PC-3 (cell line): ENCODE measurements at regions not wholly inside any gene's neighbourhood (a gene's known extent, or its start where the extent isn't known, plus 50 kb on each side); places are given as distances from the start of the nearest gene placed in this dataset.
"Not testable (repeated sequence)": the region's sequence is repeated elsewhere in the genome, so short reads cannot be mapped to it uniquely, and the experiment has no call there.

ENCODE experiments used
- ATAC-seq: fragments of 200-7000 bp; cut with Tn5 transposase; 2 replicates; pipeline ENCODE4 v1.9.1; 2020; ENCODE audit warnings: mild to moderate bottlenecking, moderate library complexity
- BruUV-seq: library from RNA; stranded (reverse); fragments of 400-500 nt; replicated peaks from 2 replicates; lab custom pipeline; 2021; lab: Mats Ljungman, UMichigan
- CTCF ChIA-PET: fragments of 300-600 bp; sonication (Branson Sonifier 250); formaldehyde crosslinking; loops from one replicate; lab custom pipeline; 2022; ENCODE audit warnings: antibody characterized with exemption; lab: Charles Lee
- POLR2A ChIA-PET: fragments of 300-600 bp; sonication (Branson Sonifier 250); formaldehyde crosslinking; loops from one replicate; lab custom pipeline; 2022; ENCODE audit warnings: antibody characterized with exemption; ENCODE audit not compliant: unreplicated experiment; lab: Charles Lee
- DNase-seq: peaks from one replicate; pipeline ENCODE4 v3.0.0-alpha.2; 2015
- H2AFZ ChIP-seq: fragments of 300-600 bp; sonication (generic); 2 replicates; pipeline ENCODE4 v1.6.0; 2016; ENCODE audit warnings: antibody characterized with exemption, low read length
- H3F3A ChIP-seq: fragments of 300-600 bp; sonication (generic); one replicate; pipeline ENCODE4 v1.6.0; 2017; ENCODE audit warnings: antibody characterized with exemption, low read length, control low read depth, mild to moderate bottlenecking; ENCODE audit not compliant: unreplicated experiment
- H3K27ac ChIP-seq: fragments of 300-600 bp; sonication (generic); 2 replicates; pipeline ENCODE4 v1.5.1; 2016; ENCODE audit warnings: mild to moderate bottlenecking, low read length
- H3K27me3 ChIP-seq: fragments of 300-600 bp; sonication (generic); 2 replicates; pipeline ENCODE4 v1.6.1; 2016; ENCODE audit warnings: low read length, mixed read lengths
- H3K36me3 ChIP-seq: fragments of 300-600 bp; sonication (generic); 2 replicates; pipeline ENCODE4 v1.6.1; 2016; ENCODE audit warnings: low read depth, mixed run types, low read length, mixed read lengths
- H3K4me1 ChIP-seq: fragments of 300-600 bp; sonication (generic); 2 replicates; pipeline ENCODE4 v1.5.1; 2016; ENCODE audit warnings: low read length; ENCODE audit not compliant: insufficient read depth
- H3K4me2 ChIP-seq: fragments of 300-600 bp; sonication (generic); 2 replicates; pipeline ENCODE4 v1.6.0; 2016; ENCODE audit warnings: low read length
- H3K4me3 ChIP-seq: fragments of 300-600 bp; sonication (generic); 2 replicates; pipeline ENCODE4 v1.5.1; 2016; ENCODE audit warnings: mild to moderate bottlenecking, low read length, mixed read lengths
- H3K79me2 ChIP-seq: fragments of 300-600 bp; sonication (generic); 2 replicates; pipeline ENCODE4 v1.6.1; 2017; ENCODE audit warnings: low read length, mixed read lengths
- H3K9ac ChIP-seq: fragments of 300-600 bp; sonication (generic); 2 replicates; pipeline ENCODE4 v1.6.0; 2016; ENCODE audit warnings: mild to moderate bottlenecking, low read length
- H3K9me2 ChIP-seq: fragments of 300-600 bp; sonication (generic); replicated peaks from 2 replicates; pipeline ENCODE4 v1.6.1; 2016; ENCODE audit warnings: mixed run types, low read length, mixed read lengths
- H3K9me3 ChIP-seq: fragments of 300-600 bp; sonication (generic); 2 replicates; pipeline ENCODE4 v1.6.1; 2016; ENCODE audit warnings: low read length, mixed read lengths
- H4K20me1 ChIP-seq: fragments of 300-600 bp; sonication (generic); 2 replicates; pipeline ENCODE4 v1.6.1; 2016; ENCODE audit warnings: low read length, mixed read lengths
- CTCF ChIP-seq: fragments of 300-600 bp; sonication (generic); conservative IDR thresholded peaks from 2 replicates; pipeline ENCODE4 v1.5.1; 2017; ENCODE audit warnings: antibody characterized with exemption, low read depth, mild to moderate bottlenecking, low read length
- EZH2 ChIP-seq: fragments of 300-600 bp; sonication (generic); IDR thresholded peaks from one replicate; pipeline ENCODE4 v1.6.1; 2017; ENCODE audit warnings: antibody characterized with exemption, mild to moderate bottlenecking, low read length; ENCODE audit not compliant: unreplicated experiment
- EZH2phosphoT487 ChIP-seq: fragments of 300-600 bp; sonication (generic); IDR thresholded peaks from 2 replicates; pipeline ENCODE4 v1.6.1; 2018; ENCODE audit warnings: mild to moderate bottlenecking, antibody characterized with exemption, low read length, borderline replicate concordance
- intact Hi-C: fragments of 100-400 bp; cut with micrococcal nuclease; formaldehyde crosslinking; loops from 2 replicates; pipeline ENCODE4 v1.9.0; 2023

DNA sequence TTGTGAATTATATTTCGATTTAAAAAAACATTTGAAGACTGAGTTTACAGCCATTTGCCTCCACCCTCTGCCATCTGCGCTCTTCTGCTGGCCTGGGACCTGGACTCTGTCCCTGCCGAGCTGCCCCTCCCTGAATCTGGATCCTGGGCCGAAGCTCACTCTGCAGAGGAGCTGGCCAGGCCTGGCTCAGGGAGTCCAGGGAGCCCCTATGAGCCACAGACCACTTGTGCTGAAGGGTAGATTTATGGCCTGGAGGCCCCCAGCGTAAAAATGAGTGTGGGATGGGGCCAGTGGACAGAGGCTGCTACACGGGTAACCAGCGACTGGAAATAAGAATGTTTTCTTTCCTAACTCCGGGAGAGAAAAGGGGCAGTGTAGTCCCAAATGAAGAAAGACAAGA, 129.8 kb downstream of the FGF18 start:
- no peak overlapping the region for H3K27ac ChIP-seq
- DNase-seq: no peak
- no peaks in the 10 kb centered on the region for H3F3A ChIP-seq
- H3K4me3 ChIP-seq: no peak overlapping the region
- TF ChIP-seq EZH2phosphoT487 (no peak), CTCF (no peak), EZH2 (no peak)
- POLR2A ChIA-PET: no interaction called here
- H4K20me1 ChIP-seq: no peaks in the 10 kb centered on the region
- no peaks in the 10 kb centered on the region for H3K4me1 ChIP-seq
- CTCF ChIA-PET: no interaction called here
- ATAC-seq: no peak
- no peaks in the 10 kb centered on the region for H3K79me2 ChIP-seq
- H3K4me2 ChIP-seq: no peak overlapping the region
- no peak overlapping the region for H2AFZ ChIP-seq
- intact Hi-C loops: no loop called here
- BruUV-seq: no TSS peak
- no peak overlapping the region for H3K9ac ChIP-seq
- H3K27me3 ChIP-seq: peaks cover 24% of the 10 kb centered on the region
- no peaks in the 10 kb centered on the region for H3K36me3 ChIP-seq
- no peaks in the 10 kb centered on the region for H3K9me2 ChIP-seq
- H3K9me3 ChIP-seq: no peaks in the 10 kb centered on the region

- intact Hi-C loops, ATAC-seq, BruUV-seq, POLR2A ChIA-PET, H3K4me2 ChIP-seq, H3K4me3 ChIP-seq, H3K79me2 ChIP-seq, H4K20me1 ChIP-seq, H3K9me3 ChIP-seq, H3K4me1 ChIP-seq, H3K36me3 ChIP-seq, CTCF ChIA-PET, H2AFZ ChIP-seq, H3K9ac ChIP-seq, DNase-seq, H3F3A ChIP-seq, H3K27ac ChIP-seq, H3K9me2 ChIP-seq: not testable (repeated sequence)
- H3K27me3 ChIP-seq: peaks cover 67% of the 10 kb centered on the region
These were observed 134.4 kb downstream of the FGF18 start for GRCh38 chr5:171553817-171554216.

DNA sequence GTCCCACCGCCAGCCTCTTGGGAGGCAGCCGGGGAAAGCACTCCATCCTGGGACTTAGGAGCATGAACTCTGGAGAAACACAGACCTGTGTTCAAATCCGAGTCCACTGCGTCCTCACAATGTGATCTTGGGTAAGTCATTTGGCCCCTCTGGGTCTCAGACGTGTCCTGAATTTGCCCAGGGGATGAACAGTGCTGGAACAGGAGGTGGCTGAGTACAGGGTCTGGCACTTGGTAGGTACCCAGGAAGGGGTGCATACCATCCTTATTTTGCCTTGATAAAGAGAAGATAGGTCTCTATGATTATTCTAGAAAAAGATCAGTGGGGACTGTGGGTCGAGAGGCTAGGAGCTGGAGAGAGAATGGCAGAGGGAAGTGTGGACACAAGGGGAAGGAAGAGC, 135.7 kb downstream of the FGF18 start:
- TF ChIP-seq EZH2: no peak
- no peak for TF ChIP-seq EZH2phosphoT487
- no peak for TF ChIP-seq CTCF
- peaks cover 72% of the 10 kb centered on the region for H3K27me3 ChIP-seq
- intact Hi-C loops: no loop called here
- no peak overlapping the region for H2AFZ ChIP-seq
- no peaks in the 10 kb centered on the region for H3K9me2 ChIP-seq
- ATAC-seq: no peak
- no peaks in the 10 kb centered on the region for H3K4me1 ChIP-seq
- H3K4me3 ChIP-seq: no peak overlapping the region
- no peak overlapping the region for H3K27ac ChIP-seq
- ChIA-PET CTCF (no interaction called here), POLR2A (no interaction called here)
- no peak for DNase-seq
- no peak overlapping the region for H3K4me2 ChIP-seq
- no peaks in the 10 kb centered on the region for H3K9me3 ChIP-seq
- H3F3A ChIP-seq: no peaks in the 10 kb centered on the region
- no TSS peak for BruUV-seq
- no peaks in the 10 kb centered on the region for H3K79me2 ChIP-seq
- no peak overlapping the region for H3K9ac ChIP-seq
- no peaks in the 10 kb centered on the region for H4K20me1 ChIP-seq
- no peaks in the 10 kb centered on the region for H3K36me3 ChIP-seq
